ENCODE measurements at regions not wholly inside any gene's neighbourhood (a gene's known extent, or its start where the extent isn't known, plus 50 kb on each side); places are given as distances from the start of the nearest gene placed in this dataset.

DNA sequence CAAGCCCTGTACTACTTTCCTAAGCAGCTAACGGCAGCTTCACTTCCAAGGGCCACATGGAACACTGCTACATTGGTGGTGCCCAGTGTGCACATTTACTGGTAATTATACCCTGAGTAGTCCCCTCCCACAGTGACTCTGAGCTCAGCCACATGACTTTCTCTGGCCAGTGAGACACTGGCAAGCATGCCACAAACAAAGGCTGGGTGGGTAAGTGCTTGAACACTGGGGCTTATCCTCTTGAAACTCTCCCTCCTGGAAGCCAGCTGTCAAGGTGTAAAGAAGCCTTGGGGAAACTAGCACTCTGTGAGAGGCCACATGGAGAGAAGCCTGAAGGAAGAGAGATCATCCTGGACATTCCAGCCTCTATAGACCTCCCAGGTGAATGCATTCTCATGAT is 54.4 kb upstream of the DRD2 start:
- H3K9ac ChIP-seq (ENCODE audit: insufficient read depth, low read length), result no peak overlapping the region
- H3K27me3 ChIP-seq (ENCODE audit: control insufficient read depth, insufficient read depth, low read length), result no peaks in the 10 kb centered on the region
- no peak for TF ChIP-seq EZH2 (IDR thresholded peaks at IDR 0.05; ENCODE audit: low read length, missing control alignments)
- TF ChIP-seq, protein P1, sequence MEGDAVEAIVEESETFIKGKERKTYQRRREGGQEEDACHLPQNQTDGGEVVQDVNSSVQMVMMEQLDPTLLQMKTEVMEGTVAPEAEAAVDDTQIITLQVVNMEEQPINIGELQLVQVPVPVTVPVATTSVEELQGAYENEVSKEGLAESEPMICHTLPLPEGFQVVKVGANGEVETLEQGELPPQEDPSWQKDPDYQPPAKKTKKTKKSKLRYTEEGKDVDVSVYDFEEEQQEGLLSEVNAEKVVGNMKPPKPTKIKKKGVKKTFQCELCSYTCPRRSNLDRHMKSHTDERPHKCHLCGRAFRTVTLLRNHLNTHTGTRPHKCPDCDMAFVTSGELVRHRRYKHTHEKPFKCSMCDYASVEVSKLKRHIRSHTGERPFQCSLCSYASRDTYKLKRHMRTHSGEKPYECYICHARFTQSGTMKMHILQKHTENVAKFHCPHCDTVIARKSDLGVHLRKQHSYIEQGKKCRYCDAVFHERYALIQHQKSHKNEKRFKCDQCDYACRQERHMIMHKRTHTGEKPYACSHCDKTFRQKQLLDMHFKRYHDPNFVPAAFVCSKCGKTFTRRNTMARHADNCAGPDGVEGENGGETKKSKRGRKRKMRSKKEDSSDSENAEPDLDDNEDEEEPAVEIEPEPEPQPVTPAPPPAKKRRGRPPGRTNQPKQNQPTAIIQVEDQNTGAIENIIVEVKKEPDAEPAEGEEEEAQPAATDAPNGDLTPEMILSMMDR (conservative IDR thresholded peaks at IDR 0.05 in 1 of 2, IDR thresholded peaks at IDR 0.05 in 1 of 2; ENCODE audit: low read depth in 1 of 2, low read length in 2 of 2), result no peak
- no peak for DNase-seq (ENCODE audit: low read depth in 2 of 2)
- no peaks in the 10 kb centered on the region for H3K36me3 ChIP-seq (ENCODE audit: control insufficient read depth, insufficient read depth, low read length)
- no peak overlapping the region for H3K4me3 ChIP-seq (replicated peaks in 1 of 4; ENCODE audit: control extremely low read depth in 1 of 4, insufficient read depth in 1 of 4, low read depth in 3 of 4, low read length in 4 of 4)
- H3K27ac ChIP-seq (ENCODE audit: insufficient read depth, low read length), result no peak overlapping the region
- no peaks in the 10 kb centered on the region for H3K9me3 ChIP-seq (ENCODE audit: control insufficient read depth, insufficient read depth, low read depth, low read length)
- no peak overlapping the region for H3K4me2 ChIP-seq (ENCODE audit: extremely low read depth, insufficient read depth, low read length)
- no peaks in the 10 kb centered on the region for H3K79me2 ChIP-seq (ENCODE audit: control insufficient read depth, insufficient read depth, low read length)
- H4K20me1 ChIP-seq (ENCODE audit: control insufficient read depth, extremely low read depth, insufficient read depth, low read length), result no peaks in the 10 kb centered on the region
- H2AFZ ChIP-seq (ENCODE audit: low read length), result no peak overlapping the region
- H3K4me1 ChIP-seq (ENCODE audit: control insufficient read depth, extremely low read depth, insufficient read depth, low read length), result no peaks in the 10 kb centered on the region

DNA sequence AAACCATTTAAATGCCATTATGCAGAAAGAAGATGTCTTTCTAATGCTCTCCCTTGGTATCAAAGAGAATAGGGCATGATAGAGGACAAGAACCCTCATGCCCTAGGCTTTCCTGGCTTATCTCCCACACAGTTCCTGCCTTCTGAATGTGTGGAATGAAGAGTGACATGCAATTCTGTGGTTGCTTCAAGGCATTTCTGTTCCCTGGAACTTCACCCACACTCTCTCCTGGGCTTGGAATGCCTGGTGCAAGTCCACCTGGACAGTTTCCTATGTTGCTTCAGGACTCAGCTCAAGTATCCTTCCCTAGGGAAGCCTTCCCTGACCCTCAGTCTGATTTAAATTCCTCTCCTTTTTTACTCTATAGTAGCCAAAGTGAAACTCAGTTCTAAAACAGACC is 53.8 kb upstream of the DRD2 start:
- H3K9me3 ChIP-seq (ENCODE audit: control insufficient read depth, insufficient read depth, low read depth, low read length), result no peaks in the 10 kb centered on the region
- H4K20me1 ChIP-seq (ENCODE audit: control insufficient read depth, extremely low read depth, insufficient read depth, low read length), result no peaks in the 10 kb centered on the region
- H3K27me3 ChIP-seq (ENCODE audit: control insufficient read depth, insufficient read depth, low read length), result no peaks in the 10 kb centered on the region
- no peak overlapping the region for H3K4me2 ChIP-seq (ENCODE audit: extremely low read depth, insufficient read depth, low read length)
- no peak overlapping the region for H3K27ac ChIP-seq (ENCODE audit: insufficient read depth, low read length)
- DNase-seq (ENCODE audit: low read depth in 2 of 2), result peak in 1 of 2 donors; percentile 69
- no peaks in the 10 kb centered on the region for H3K79me2 ChIP-seq (ENCODE audit: control insufficient read depth, insufficient read depth, low read length)
- TF ChIP-seq, protein P1 (conservative IDR thresholded peaks at IDR 0.05 in 1 of 2, IDR thresholded peaks at IDR 0.05 in 1 of 2; ENCODE audit: low read depth in 1 of 2, low read length in 2 of 2), result no peak
- TF ChIP-seq EZH2 (IDR thresholded peaks at IDR 0.05; ENCODE audit: low read length, missing control alignments), result no peak
- no peaks in the 10 kb centered on the region for H3K36me3 ChIP-seq (ENCODE audit: control insufficient read depth, insufficient read depth, low read length)
- H2AFZ ChIP-seq (ENCODE audit: low read length), result no peak overlapping the region
- no peaks in the 10 kb centered on the region for H3K4me1 ChIP-seq (ENCODE audit: control insufficient read depth, extremely low read depth, insufficient read depth, low read length)
- no peak overlapping the region for H3K4me3 ChIP-seq (replicated peaks in 1 of 4; ENCODE audit: control extremely low read depth in 1 of 4, insufficient read depth in 1 of 4, low read depth in 3 of 4, low read length in 4 of 4)
- no peak overlapping the region for H3K9ac ChIP-seq (ENCODE audit: insufficient read depth, low read length)

DNA sequence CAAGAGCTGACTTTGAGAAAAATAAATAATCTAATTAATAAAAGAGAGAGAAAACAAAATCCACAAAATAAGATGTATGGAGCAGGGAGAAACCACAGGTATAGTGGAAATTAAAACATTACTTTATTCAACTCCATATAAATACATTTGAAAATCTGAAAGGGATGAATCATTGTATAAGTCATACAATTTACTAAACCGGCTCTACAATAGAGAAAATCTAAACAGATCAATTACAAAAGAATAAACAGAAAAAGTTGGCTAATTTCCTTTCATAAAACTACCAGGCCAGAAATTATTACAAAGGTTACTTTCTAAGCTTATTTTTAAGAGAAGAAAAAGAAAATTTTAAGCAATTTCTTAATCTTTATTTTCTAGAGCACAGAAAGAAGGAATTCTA is 51.3 kb upstream of the DRD2 start:
- Histone ChIP-seq H4K20me1 (ENCODE audit: control insufficient read depth, extremely low read depth, insufficient read depth, low read length) (no peaks in the 10 kb centered on the region), H2AFZ (ENCODE audit: low read length) (no peak overlapping the region), H3K27ac (ENCODE audit: insufficient read depth, low read length) (no peak overlapping the region), H3K79me2 (ENCODE audit: control insufficient read depth, insufficient read depth, low read length) (no peaks in the 10 kb centered on the region), H3K9ac (ENCODE audit: insufficient read depth, low read length) (no peak overlapping the region), H3K4me3 (replicated peaks in 1 of 4; ENCODE audit: control extremely low read depth in 1 of 4, insufficient read depth in 1 of 4, low read depth in 3 of 4, low read length in 4 of 4) (no peak overlapping the region), H3K27me3 (ENCODE audit: control insufficient read depth, insufficient read depth, low read length) (no peaks in the 10 kb centered on the region), H3K9me3 (ENCODE audit: control insufficient read depth, insufficient read depth, low read depth, low read length) (no peaks in the 10 kb centered on the region), H3K4me2 (ENCODE audit: extremely low read depth, insufficient read depth, low read length) (no peak overlapping the region), H3K4me1 (ENCODE audit: control insufficient read depth, extremely low read depth, insufficient read depth, low read length) (no peaks in the 10 kb centered on the region), H3K36me3 (ENCODE audit: control insufficient read depth, insufficient read depth, low read length) (no peaks in the 10 kb centered on the region)
- DNase-seq (ENCODE audit: low read depth in 2 of 2), result no peak
- TF ChIP-seq EZH2 (IDR thresholded peaks at IDR 0.05; ENCODE audit: low read length, missing control alignments), result no peak
- TF ChIP-seq, protein P1 (conservative IDR thresholded peaks at IDR 0.05 in 1 of 2, IDR thresholded peaks at IDR 0.05 in 1 of 2; ENCODE audit: low read depth in 1 of 2, low read length in 2 of 2), result no peak

Data from fibroblast of lung (primary cell).